Cardiac muscle cell (in vitro differentiated cells and primary cell): ENCODE measurements at regions not wholly inside any gene's neighbourhood (a gene's known extent, or its start where the extent isn't known, plus 50 kb on each side); places are given as distances from the start of the nearest gene placed in this dataset.

Source experiments
- DNase-seq, 2 donors: peaks; one replicate each; pipeline versions ENCODE4 v3.0.0 to v3.0.0-alpha.2; 2010 to 2017; ENCODE audit warnings: low read depth in 1 of 2, low spot score in 1 of 2
- H3K27ac ChIP-seq: fragments of 200-600 bp; sonication (generic); 2 replicates; pipeline ENCODE4 v1.5.1; 2016
- H3K27me3 ChIP-seq: fragments of 200-600 bp; sonication (generic); 2 replicates; pipeline ENCODE4 v1.6.0; 2016; ENCODE audit warnings: control low read depth
- H3K36me3 ChIP-seq: fragments of 200-600 bp; sonication (generic); 2 replicates; pipeline ENCODE4 v1.5.1; 2016; ENCODE audit warnings: control low read depth
- H3K4me1 ChIP-seq: fragments of 200-600 bp; sonication (generic); 2 replicates; pipeline ENCODE4 v1.8.1; 2017; ENCODE audit warnings: low read depth, mild to moderate bottlenecking, mixed run types
- H3K4me3 ChIP-seq: fragments of 200-600 bp; sonication (generic); 2 replicates; pipeline ENCODE4 v1.5.1; 2016; ENCODE audit warnings: mild to moderate bottlenecking
- H3K9me3 ChIP-seq: fragments of 200-600 bp; sonication (generic); 2 replicates; pipeline ENCODE4 v1.5.1; 2017; ENCODE audit warnings: low read depth, mild to moderate bottlenecking, control low read depth
- TF ChIP-seq, protein P1 (sequence below): IDR thresholded peaks from 2 replicates; pipeline ENCODE4 v1.5.1; 2012; ENCODE audit warnings: low read depth, mild to moderate bottlenecking, low read length

DNA sequence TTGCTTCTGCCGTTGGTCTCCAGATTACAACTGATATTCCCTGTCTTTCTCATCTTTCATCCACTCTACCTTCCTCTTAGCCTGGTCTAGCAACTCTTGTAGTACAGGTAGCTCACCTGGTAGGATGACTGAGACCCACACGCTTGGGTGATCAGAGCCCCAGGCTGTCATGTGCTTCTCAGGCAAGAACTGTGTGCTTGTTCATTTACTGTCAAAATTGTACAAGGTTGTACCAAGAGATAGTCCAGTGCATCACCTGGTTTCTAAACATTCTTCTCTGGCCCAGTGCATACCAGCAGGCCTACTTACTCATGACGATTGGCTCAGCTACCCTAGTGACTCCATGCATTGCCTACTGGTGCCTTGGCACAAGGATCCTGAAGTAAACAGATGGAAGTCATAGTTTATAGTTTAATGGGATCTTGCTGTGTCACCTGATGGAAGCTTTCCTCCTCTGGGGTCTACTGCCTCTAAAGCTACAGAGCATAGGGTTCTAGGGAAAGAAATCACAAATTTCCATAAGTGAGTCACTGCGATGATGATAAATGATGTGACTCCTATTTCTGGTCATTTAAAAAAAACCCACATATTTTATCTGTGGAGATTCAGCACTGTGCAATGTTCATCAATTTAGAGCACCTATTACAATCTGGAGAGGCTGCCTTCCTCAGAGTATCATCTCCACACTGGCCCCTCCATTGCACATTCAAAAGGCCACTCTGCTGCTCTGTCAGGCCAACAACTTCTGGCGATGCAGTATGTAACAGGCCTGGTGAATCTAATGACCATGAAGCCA is 481.8 kb upstream of the MEIS1 start:
- H3K4me3 ChIP-seq = no peak overlapping the region
- no peak for DNase-seq
- H3K9me3 ChIP-seq = no peaks in the 10 kb centered on the region
- H3K27me3 ChIP-seq = peaks cover 3% of the 10 kb centered on the region
- no peak overlapping the region for H3K27ac ChIP-seq
- TF ChIP-seq, protein P1, sequence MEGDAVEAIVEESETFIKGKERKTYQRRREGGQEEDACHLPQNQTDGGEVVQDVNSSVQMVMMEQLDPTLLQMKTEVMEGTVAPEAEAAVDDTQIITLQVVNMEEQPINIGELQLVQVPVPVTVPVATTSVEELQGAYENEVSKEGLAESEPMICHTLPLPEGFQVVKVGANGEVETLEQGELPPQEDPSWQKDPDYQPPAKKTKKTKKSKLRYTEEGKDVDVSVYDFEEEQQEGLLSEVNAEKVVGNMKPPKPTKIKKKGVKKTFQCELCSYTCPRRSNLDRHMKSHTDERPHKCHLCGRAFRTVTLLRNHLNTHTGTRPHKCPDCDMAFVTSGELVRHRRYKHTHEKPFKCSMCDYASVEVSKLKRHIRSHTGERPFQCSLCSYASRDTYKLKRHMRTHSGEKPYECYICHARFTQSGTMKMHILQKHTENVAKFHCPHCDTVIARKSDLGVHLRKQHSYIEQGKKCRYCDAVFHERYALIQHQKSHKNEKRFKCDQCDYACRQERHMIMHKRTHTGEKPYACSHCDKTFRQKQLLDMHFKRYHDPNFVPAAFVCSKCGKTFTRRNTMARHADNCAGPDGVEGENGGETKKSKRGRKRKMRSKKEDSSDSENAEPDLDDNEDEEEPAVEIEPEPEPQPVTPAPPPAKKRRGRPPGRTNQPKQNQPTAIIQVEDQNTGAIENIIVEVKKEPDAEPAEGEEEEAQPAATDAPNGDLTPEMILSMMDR = no peak
- no peaks in the 10 kb centered on the region for H3K36me3 ChIP-seq
- no peaks in the 10 kb centered on the region for H3K4me1 ChIP-seq

DNA sequence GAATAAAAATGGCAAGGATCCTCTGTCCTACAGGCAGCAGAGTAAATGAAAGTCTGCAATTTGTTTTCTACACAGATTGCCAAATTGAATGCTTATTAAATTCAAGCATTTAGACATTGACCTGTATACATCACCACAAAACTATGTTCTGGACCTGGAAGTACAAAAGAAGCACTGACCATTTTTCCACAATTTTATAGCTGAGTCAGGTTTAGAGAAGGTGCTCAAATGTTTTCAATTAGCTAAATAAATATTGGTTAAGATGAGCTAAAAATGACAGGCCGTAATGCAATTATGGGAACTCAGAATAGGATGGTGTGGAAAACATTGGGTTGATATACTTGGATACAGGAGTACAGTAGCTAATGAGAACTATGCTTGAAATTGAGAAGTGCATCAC is 490.7 kb upstream of the MEIS1 start:
- TF ChIP-seq, protein P1 = no peak
- Histone ChIP-seq H3K9me3 (no peaks in the 10 kb centered on the region), H3K4me1 (no peaks in the 10 kb centered on the region), H3K4me3 (no peak overlapping the region), H3K27me3 (no peaks in the 10 kb centered on the region), H3K27ac (no peak overlapping the region), H3K36me3 (no peaks in the 10 kb centered on the region)
- no peak for DNase-seq

DNA sequence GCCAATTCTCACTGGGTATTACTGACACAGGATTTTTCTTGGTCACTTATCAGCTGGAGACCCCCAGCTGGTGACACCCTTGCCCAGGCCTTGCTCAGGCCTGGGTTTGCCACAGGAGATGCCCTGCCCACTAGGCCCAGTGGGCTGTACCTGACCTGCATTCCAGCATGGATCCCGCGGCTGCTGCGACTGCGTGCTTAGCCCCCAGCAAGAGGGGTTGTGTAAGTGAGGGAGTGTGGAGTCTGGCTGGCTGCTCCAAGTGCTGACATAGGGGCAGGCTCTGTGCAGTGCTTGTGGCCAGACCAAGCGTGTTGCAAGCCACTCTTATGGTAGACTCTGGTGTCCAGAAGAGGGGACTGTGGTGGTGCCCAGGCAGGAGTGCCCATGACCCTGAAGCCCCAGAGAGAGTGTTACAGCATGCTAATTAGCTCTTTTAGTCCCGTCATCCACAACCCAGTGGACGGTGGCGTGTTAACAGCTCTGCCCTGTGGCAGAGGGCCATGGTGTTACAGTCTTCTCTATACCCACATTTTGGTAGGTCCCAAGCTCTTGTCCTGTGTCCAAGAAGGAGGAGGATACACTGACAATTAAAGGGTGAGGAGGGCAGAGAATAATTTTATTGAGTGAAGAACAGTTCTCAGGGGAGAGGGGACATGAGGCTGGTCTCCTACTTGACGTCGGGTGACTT is 491.7 kb upstream of the MEIS1 start:
- TF ChIP-seq, protein P1 = no peak
- DNase-seq = no peak

DNA sequence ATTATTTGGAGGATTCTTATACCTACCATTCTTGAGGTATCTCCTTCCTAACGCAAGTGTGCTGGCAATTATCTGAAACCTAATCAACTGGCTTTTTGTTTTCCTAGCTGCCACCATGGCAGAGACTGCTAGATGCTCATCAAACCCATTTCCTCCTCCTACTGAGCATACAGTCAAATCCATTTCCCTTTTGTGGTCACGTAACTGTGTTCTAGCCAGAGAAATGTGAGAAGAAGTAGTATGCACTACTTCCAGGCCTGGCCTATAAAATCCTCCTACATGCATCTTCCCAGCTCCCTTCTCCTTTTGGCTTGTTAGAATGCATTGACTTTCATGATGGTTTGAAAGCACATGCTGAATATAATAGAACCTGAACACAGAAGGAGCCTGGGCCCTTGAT is 494.1 kb upstream of the MEIS1 start:
- H3K27ac ChIP-seq = no peak overlapping the region
- H3K4me3 ChIP-seq = no peak overlapping the region
- H3K9me3 ChIP-seq = no peaks in the 10 kb centered on the region

More for the DNA sequence above, 491.7 kb upstream of the MEIS1 start:
- H3K9me3 ChIP-seq = no peaks in the 10 kb centered on the region
- H3K27me3 ChIP-seq = no peaks in the 10 kb centered on the region
- H3K27ac ChIP-seq = no peak overlapping the region
- no peak overlapping the region for H3K4me3 ChIP-seq
- H3K4me1 ChIP-seq = no peaks in the 10 kb centered on the region
- H3K36me3 ChIP-seq = no peaks in the 10 kb centered on the region

DNA sequence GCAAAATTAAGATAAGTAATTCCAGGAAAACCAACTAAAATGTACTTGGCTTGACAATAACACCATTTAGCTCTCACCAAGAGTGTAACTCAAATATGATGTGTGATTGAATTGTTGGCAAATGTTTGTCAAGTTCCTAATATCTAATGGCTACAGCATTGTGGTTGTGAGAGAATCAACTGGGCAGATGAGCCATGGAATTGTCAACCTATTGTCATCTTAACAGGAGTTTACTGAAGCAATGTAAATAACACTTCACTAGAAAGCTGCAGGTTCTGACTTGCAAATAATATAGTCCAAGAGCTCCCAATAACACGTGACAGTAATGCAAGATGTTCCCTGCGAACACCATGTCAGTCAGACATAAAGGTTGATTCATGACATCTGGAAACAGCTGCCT is 495.2 kb upstream of the MEIS1 start:
- H3K4me1 ChIP-seq = no peaks in the 10 kb centered on the region
- no peaks in the 10 kb centered on the region for H3K36me3 ChIP-seq
- no peak for DNase-seq
- no peaks in the 10 kb centered on the region for H3K9me3 ChIP-seq
- H3K27ac ChIP-seq = no peak overlapping the region
- no peaks in the 10 kb centered on the region for H3K27me3 ChIP-seq
- H3K4me3 ChIP-seq = no peak overlapping the region
- TF ChIP-seq, protein P1 = no peak

More for the DNA sequence above, 494.1 kb upstream of the MEIS1 start:
- no peaks in the 10 kb centered on the region for H3K4me1 ChIP-seq
- DNase-seq = no peak
- TF ChIP-seq, protein P1 = no peak
- H3K27me3 ChIP-seq = no peaks in the 10 kb centered on the region
- no peaks in the 10 kb centered on the region for H3K36me3 ChIP-seq
